NOMO-1 treated with DMSO at 0.1 percent for 48 hours (cell line): ENCODE measurements at regions not wholly inside any gene's neighbourhood (a gene's known extent, or its start where the extent isn't known, plus 50 kb on each side); places are given as distances from the start of the nearest gene placed in this dataset.

ENCODE experiments used
- DNase-seq: peaks from one replicate; lab custom pipeline; 2025; ENCODE audit not compliant: unreplicated experiment; lab: John Stamatoyannopoulos, UW

- no peak for DNase-seq
These were observed 80.1 kb downstream of the PJA1 start for GRCh38 chrX:69085151-69085550.

GRCh38 chrX:69083801-69084200 is 81.5 kb downstream of the PJA1 start:
- DNase-seq = no peak

DNA sequence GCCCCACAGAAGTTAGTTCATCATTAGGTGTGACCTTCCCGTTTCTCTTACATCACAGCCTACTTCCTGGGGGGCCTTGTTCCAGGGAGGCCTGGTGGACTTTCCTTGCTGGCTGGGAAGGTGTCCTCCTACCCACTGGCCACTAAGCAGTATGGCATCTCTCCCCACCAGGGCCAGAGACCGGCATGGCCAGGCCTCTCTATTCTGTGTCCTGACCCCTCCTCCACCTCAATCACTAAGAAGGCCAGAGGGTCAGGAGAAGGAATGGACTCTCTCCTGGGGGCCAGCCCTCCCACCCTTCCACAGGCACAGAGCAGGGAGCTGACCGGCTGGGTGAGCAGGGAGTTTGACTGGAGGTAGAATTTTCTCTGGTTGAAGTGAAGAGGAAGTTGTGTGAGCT is 81.9 kb downstream of the PJA1 start:
- DNase-seq = no peak

- DNase-seq = no peak
These were observed 82.5 kb downstream of the PJA1 start for GRCh38 chrX:69082753-69083150.

GRCh38 chrX:69082055-69082752 is 83.0 kb downstream of the PJA1 start:
- no peak for DNase-seq

DNA sequence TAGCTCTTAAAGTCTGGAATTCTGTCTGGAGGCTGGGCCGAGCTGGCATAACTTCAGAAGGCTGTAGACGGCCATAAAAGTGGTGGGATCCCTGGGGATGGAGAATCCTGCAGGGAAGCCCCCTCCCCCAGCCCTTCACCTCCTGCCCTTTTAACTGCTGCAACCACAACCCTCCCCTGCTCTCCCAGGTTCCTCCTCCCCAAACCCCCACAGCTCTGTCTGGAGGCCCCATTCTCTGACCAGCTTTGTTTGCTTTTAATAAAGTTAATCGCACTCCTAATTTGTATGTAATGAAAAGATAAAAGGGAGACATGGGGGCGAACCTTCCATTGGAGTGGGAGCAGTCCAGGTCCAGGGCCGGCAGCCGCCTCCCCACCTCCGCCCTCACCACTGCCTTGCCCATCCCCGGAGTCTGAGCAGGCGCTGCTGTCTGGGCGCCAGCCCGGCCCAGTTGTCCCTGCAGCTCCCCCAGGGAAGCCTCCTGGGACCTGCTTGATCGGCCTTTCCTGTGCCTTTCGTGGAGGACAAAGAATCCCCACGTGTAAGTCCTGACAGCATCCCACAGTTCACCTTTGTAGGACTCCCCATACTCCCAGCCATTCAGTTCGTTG is 84.3 kb downstream of the PJA1 start:
- DNase-seq = no peak

DNA sequence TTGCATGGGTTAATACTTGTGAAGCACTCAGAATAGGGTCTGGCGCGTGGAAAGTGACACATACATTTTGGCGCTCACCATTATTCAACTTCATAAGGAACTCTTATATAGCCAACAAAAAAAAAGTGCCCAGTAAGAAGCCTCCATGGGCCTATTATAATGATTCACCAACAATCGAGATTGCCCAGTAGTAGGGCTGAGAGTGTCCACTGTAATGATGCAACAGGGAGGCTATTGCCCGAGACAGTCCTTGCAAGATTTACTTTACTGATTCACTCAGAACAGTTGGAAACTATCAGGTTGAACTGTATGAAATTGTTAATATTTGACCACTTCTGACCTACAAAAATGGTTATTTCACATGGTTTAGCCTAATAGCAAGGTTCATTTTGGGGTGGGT is 86.0 kb downstream of the PJA1 start:
- no peak for DNase-seq

- DNase-seq = no peak
These were observed 87.3 kb downstream of the PJA1 start for GRCh38 chrX:69077895-69078455.

DNA sequence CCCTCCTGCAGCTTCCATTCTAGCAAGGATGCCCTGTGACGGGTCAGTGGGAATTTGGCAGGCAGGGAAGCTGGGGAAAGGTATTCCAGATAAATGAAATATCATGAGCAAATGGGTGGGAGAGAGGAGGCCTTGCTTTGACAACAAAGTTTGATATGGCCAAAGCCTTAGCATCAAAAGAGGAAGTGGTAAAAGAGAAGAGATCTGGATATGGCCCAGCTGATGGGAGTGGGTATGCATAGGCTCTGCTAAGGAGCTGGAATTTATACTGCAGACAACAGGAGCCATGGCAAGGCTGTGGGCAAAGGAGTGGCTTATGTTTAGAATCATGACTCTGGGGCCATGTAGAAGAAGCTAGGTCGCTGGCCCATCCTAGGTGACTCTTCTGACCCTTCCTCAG is 89.2 kb downstream of the PJA1 start:
- DNase-seq = no peak

- DNase-seq = no peak
These were observed 90.5 kb downstream of the PJA1 start for GRCh38 chrX:69074726-69075125.

DNA sequence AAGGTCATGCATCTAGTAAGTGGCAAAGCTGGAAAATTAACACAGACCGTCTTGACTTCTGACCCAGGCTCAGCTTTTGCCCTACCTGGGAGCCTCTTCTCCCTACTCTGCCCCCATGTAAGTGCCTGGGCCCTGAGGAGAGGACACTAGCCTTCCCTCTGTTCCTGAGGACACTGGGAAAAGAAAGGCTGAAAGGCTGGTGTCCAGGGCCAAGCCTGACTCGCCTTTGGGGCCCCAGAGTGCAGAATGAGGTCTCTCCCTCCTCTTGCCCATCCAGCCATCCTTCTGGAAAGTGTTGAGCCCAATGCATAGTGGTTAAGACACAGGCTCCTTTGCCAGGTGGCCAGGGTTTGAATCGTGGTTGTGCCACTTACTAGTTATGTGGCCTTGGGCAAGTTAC is 91.5 kb downstream of the PJA1 start:
- no peak for DNase-seq

DNA sequence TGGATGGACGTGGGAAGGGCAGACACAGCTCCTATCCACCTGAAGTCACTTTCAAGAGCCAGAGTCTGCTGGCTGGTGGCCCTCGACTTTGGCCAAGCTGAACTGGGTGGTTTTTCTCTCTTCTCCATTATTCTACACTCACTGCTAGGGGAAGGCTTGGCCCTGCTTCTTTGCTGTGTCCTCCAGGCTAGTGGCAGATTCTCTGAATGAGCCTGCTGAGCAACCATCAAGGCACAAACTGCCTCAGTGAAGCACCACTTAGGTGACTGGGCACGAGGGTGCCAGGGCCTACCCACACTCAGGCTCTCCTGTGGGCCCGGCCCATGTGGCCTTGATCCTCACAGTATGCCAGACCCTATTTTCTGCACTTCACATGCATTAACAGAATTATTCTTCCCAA is 92.0 kb downstream of the PJA1 start:
- no peak for DNase-seq

GRCh38 chrX:69072486-69073006 is 92.7 kb downstream of the PJA1 start:
- no peak for DNase-seq

DNA sequence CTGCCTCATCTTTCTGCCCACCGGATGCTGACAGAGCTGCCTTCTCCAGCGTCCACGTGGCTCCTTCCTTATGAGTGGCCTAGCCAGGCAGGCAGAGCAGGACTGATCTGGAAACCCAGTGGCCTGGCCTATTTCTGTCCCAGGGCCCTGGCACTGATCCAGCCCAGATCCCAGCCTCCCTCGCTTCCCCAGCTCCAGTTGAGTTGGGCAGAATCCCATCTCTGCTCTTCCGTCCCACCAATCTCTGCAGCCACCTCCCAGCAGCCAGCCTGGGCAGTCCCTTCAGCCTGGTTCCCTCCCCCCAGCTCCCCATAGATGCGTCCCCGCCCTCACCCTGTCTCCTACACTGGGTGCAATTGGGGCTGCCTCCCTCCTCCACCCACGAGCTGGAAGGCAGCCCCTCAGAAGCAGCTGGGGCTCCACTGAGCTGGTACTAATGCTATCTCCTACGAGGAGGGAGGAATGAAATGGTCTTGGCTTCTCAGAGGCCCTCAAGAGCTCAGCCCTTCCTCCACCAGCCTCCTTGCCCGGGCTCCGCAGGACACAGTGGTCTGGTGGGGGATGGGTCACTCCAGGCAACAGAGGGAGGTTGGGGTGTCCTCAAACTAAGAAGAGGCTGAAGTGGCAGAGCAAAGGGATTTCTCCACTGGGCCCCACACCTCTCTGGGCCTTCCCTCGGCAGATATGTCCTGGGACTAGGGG is 94.2 kb downstream of the PJA1 start:
- no peak for DNase-seq

- no peak for DNase-seq
These were observed 95.4 kb downstream of the PJA1 start for GRCh38 chrX:69069876-69070275.

DNA sequence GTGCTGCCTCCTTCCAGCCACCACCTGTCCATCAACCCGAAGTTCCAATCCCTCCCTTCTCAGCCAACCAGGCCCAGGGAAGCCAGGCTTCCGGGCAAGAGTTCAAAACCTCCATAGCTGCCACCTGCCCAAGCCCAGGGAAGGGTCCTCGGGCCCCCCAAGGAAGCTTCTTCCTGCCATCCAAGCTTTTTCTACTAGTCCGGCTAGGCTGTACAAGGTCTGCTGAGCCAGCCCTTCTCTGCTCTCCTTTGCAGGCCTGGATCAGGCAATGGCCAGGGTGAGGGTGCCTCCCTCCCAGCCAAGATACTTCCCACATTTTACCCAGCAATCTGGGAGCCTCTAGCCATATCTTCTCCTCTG is 96.2 kb downstream of the PJA1 start:
- DNase-seq = no peak

DNA sequence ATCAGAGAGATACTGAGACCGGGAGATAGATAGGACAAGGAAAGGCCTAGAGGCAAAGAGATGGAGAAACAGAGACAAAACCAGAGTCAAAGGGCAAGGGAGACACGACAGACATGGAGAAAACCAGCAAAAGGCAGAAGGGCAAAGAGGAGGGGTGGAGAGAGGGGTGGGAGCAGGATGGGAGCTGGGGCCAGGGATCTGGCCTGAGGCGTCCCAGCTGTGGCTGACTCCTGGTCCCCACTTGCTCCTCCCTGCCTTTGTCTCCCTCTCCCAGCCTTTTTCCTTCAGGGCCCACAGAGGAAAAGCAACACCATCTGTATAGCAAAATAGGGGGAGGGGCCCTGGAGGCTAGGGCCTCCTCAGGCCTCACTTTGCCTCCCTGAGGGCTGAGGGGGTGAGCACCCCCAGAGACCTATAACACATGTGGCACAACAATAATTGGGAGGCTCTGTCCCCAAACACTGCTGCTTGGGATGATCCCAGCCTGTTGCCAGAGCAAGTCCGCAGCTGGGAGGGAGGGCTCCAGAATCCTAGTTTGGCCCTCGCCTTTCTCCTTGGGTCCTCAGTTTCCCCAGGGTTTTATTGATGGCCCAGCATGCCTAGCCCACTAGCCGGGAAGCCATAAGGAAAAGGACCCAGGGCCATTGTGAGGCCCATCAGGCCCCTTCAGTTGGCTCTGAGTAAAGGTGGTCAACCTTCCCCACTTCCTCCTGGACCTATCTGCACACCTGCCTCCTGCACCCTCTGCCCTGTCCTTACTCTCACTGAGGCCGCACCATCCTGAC is 96.8 kb downstream of the PJA1 start:
- DNase-seq = no peak

DNA sequence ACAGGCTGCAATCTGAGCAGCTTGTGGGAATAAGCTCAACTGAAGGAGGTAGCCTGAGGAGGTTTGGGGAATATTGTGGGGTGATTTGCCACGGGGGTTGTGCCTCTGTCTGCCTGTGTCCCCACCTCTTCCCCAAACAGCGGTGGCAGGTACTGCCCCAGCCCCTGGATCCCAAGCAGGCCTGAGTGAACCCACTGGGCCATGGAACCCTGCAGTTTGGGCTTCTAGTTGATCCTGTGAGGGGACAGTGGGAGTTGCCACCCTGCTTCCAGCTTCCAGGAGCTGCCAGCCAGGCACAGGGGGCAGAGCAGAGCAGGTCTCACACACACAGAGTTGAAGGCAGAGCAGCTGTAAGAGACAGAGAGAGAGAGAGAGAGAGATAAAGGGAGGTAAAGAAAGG is 97.4 kb downstream of the PJA1 start:
- DNase-seq = no peak

DNA sequence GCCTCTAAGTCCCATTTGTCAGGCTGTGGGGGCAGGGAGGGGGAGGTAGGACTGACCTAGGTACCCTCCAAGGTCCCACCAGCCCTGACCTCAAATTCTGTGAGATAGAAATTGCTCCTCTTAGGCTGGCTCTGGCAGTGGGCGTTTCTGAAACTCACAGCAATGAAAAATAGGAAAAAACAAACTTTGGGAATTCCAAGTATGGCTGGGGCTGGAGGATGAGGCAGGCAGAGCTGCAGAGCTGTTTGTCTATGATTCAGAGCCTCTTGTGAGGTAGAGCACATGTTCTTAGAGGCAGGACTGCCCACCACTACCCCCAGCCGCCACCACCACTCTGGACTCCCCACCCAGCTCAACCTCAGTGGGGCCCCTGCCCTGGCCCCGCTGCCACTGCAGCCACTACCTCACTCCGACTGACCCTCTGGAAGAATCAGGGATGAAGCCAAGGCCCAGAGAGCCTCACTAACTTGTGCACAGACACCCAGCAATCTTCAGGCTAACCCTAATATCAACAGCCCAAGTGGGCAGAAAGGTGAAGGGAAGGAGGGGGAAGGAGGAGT is 98.2 kb downstream of the PJA1 start:
- DNase-seq = no peak

GRCh38 chrX:69066021-69066757 is 99.1 kb downstream of the PJA1 start:
- no peak for DNase-seq
